ENCODE measurements at regions not wholly inside any gene's neighbourhood (a gene's known extent, or its start where the extent isn't known, plus 50 kb on each side); places are given as distances from the start of the nearest gene placed in this dataset.

- DNase-seq (ENCODE audit: low spot score in 2 of 2, unreplicated experiment in 2 of 2): no peak
- H3K9me3 Mint-ChIP-seq: peaks cover 13% of the 10 kb centered on the region
- H3K36me3 Mint-ChIP-seq: no peaks in the 10 kb centered on the region
- no peak for TF ChIP-seq CTCF (IDR thresholded peaks at IDR 0.05; ENCODE audit: unreplicated experiment)
- no peaks in the 10 kb centered on the region for H3K27me3 Mint-ChIP-seq (ENCODE audit: low read depth)
- peaks cover 2% of the 10 kb centered on the region for H3K4me1 Mint-ChIP-seq
- no peak overlapping the region for H3K27ac Mint-ChIP-seq
- no peak overlapping the region for H3K4me3 Mint-ChIP-seq
Measured at GRCh38 chr6:76817429-76817828, 645.9 kb downstream of the HTR1B start.

GRCh38 chr6:76814496-76815458, 648.5 kb downstream of the HTR1B start:
- peaks cover 2% of the 10 kb centered on the region for H3K4me1 Mint-ChIP-seq
- no peaks in the 10 kb centered on the region for H3K27me3 Mint-ChIP-seq (ENCODE audit: low read depth)
- no peaks in the 10 kb centered on the region for H3K9me3 Mint-ChIP-seq
- peak overlapping the region; percentile 9 for H3K27ac Mint-ChIP-seq
- H3K36me3 Mint-ChIP-seq: no peaks in the 10 kb centered on the region
- DNase-seq (ENCODE audit: low spot score in 2 of 2, unreplicated experiment in 2 of 2): no peak
- H3K4me3 Mint-ChIP-seq: no peak overlapping the region
- TF ChIP-seq CTCF (IDR thresholded peaks at IDR 0.05; ENCODE audit: unreplicated experiment): no peak

- H3K4me1 Mint-ChIP-seq: peaks cover 2% of the 10 kb centered on the region
- TF ChIP-seq CTCF (IDR thresholded peaks at IDR 0.05; ENCODE audit: unreplicated experiment): no peak
- no peaks in the 10 kb centered on the region for H3K9me3 Mint-ChIP-seq
- no peak for DNase-seq (ENCODE audit: low spot score in 2 of 2, unreplicated experiment in 2 of 2)
- H3K4me3 Mint-ChIP-seq: no peak overlapping the region
- H3K27ac Mint-ChIP-seq: no peak overlapping the region
- no peaks in the 10 kb centered on the region for H3K27me3 Mint-ChIP-seq (ENCODE audit: low read depth)
- H3K36me3 Mint-ChIP-seq: no peaks in the 10 kb centered on the region
Measured at GRCh38 chr6:76810286-76810685, 653.0 kb downstream of the HTR1B start.

GRCh38 chr6:76803038-76803580, 660.2 kb downstream of the HTR1B start:
- DNase-seq (ENCODE audit: low spot score in 2 of 2, unreplicated experiment in 2 of 2): no peak
- no peak for TF ChIP-seq CTCF (IDR thresholded peaks at IDR 0.05; ENCODE audit: unreplicated experiment)
- Mint-ChIP-seq H3K36me3 (no peaks in the 10 kb centered on the region), H3K27me3 (ENCODE audit: low read depth) (no peaks in the 10 kb centered on the region), H3K4me3 (no peak overlapping the region), H3K9me3 (peaks cover 18% of the 10 kb centered on the region), H3K27ac (no peak overlapping the region), H3K4me1 (no peaks in the 10 kb centered on the region)

- Mint-ChIP-seq H3K4me3 (no peak overlapping the region), H3K4me1 (no peaks in the 10 kb centered on the region), H3K27ac (no peak overlapping the region), H3K9me3 (peaks cover 4% of the 10 kb centered on the region), H3K36me3 (no peaks in the 10 kb centered on the region), H3K27me3 (ENCODE audit: low read depth) (no peaks in the 10 kb centered on the region)
- no peak for DNase-seq (ENCODE audit: low spot score in 2 of 2, unreplicated experiment in 2 of 2)
- TF ChIP-seq CTCF (IDR thresholded peaks at IDR 0.05; ENCODE audit: unreplicated experiment): no peak
Measured at GRCh38 chr6:76792394-76792793, 670.9 kb downstream of the HTR1B start.
